CD4-positive, alpha-beta T cell treated with Interleukin-6 at 100 ng/mL for 8 hours (primary cell): ENCODE measurements at regions not wholly inside any gene's neighbourhood (a gene's known extent, or its start where the extent isn't known, plus 50 kb on each side); places are given as distances from the start of the nearest gene placed in this dataset.
"Not testable (repeated sequence)": the region's sequence is repeated elsewhere in the genome, so short reads cannot be mapped to it uniquely, and the experiment has no call there.

Source experiments
- DNase-seq: peaks from one replicate; pipeline ENCODE4 v3.0.0-alpha.2; 2020; ENCODE audit warnings: mixed read lengths, low spot score

GRCh38 chr4:72677265-72677664 lies 108.2 kb upstream of the ADAMTS3 start:
- DNase-seq, result no peak

- no peak for DNase-seq
These were observed 103.0 kb upstream of the ADAMTS3 start for GRCh38 chr4:72671980-72672379.

- DNase-seq, result no peak
These were observed 101.5 kb upstream of the ADAMTS3 start for GRCh38 chr4:72670521-72670920.

DNA sequence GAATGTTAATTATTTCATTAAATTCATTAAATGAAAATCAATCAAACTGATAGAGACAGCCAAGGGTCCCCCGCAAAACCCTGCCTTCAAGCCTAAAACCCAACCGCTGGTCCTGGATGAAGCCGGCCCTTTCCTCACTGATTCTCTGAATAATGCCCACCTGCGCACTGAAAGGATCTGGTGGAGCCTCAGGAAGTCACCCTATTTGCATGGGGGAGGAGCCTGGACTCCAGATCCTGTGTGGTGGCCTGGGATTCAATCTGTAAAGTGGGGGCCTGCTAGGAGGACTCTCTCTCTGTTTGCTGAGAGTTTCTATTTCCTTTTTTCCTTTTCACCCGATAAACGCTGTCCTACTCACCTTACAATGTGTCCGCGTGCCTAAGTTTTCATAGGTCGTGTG lies 97.9 kb upstream of the ADAMTS3 start:
- no peak for DNase-seq

GRCh38 chr4:72665171-72665968 lies 96.3 kb upstream of the ADAMTS3 start:
- DNase-seq, result no peak

DNA sequence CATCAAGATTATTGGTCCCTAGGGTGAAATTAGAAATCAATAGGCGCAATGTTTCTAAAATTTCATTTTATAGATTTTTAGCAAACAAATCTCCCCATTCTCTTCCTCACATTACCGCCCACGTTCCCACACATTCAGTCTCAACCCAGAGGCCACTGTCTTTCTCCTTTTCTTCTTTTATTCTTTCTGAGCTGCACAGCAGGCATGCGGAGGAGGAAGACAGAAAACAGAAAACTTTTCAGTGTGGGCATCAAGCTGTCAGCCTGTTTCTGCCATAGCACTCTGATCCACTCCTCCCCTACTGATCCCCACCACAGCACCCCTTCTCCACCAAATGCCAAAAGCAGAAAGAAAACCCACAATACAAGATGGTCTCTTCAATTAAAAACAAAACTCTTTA lies 94.8 kb upstream of the ADAMTS3 start:
- no peak for DNase-seq

GRCh38 chr4:72661830-72662229 lies 92.8 kb upstream of the ADAMTS3 start:
- no peak for DNase-seq

DNA sequence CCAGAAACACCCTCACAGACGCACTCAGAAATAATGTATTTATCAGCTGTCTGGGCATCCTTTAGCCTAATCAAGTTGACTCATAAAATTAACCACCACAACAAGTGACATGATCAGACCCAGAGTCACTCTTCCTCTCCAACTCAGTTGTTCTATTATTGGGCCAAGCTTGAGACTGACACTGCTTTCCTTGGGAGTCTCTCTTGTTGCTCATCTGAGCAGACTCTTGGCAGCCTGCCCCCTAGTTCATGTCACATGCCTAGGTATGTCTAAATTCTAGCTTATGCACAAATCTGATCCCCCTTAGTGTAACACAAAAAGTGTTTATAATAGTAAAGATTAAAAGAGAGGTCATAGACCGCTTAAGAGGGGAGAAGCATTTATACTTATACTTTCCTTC lies 72.6 kb upstream of the ADAMTS3 start:
- DNase-seq, result no peak

- DNase-seq, result not testable (repeated sequence)
These were observed 67.8 kb upstream of the ADAMTS3 start for GRCh38 chr4:72636866-72637265.

GRCh38 chr4:72635931-72636330 lies 66.9 kb upstream of the ADAMTS3 start:
- not testable (repeated sequence) for DNase-seq

DNA sequence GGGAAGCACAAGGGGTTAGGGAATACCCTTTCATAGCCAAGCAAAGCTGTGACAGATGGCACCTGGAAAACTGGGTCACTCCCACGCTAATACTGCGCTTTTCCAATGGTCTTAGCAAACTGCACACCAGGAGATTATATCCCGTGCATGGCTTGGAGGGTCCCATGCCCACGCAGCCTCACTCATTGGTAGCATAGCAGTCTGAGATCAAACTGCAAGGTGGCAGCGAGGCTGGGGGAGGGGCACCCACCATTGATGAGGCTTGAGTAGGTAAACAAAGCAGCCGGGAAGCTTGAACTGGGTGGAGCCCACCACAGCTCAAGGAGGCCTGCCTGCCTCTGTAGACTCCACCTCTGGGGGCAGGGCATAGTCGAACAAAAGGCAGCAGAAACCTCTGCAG lies 63.2 kb upstream of the ADAMTS3 start:
- not testable (repeated sequence) for DNase-seq

DNA sequence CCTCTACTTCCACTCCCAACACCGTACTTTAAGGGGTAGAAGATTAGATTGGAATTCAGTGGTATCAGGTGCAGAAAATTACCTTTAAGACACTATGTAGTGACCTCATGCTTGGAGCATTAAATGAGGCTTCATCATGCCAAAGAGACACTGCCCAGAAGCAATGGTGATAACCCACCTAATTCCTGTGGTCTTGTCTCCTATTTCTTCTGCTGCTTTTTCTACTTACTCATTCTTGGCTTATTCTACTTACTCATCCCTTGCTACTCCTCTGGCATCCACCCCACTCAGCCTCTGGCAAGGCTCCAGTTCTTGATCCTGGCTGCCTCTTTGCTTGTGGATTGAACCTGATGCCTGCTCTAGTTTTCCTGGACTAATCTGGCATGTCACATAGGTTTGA lies 62.3 kb upstream of the ADAMTS3 start:
- DNase-seq, result no peak

DNA sequence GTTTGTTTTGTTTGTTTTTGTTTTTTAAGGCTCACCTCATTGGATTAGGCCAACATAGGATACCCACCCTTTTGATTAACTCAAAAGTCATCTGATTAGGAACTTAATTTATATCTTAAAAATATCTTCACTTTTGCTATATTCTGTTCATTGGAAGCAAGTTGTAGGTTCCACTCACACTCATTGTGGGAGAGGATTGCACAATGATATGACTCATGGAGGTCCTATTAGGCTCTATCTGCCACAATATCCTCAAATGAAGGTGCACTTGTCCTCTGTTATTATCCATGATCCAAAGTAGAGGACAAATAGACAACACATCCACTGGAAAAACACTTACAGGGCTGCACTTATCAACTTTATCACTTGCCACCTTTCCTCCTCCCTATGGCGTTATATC lies 60.5 kb upstream of the ADAMTS3 start:
- no peak for DNase-seq

DNA sequence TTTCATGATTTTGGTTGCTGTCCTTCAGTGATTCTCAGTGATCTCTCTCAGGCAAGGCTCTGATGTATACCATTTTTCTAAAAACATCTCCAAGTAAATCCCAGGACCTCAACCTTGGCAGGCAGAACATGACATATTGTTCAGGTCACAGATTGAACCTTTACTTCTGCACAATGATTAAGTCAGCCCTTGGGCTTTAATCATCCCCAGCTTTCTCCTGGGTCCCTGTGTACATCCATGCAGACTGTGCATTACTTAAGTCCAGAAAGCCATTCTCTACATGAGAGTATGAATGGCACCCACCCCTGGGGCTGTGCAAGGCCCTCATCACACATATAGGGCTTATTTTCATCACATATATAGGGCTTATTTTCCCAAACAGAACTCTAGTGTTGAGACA lies 58.7 kb upstream of the ADAMTS3 start:
- no peak for DNase-seq
